ENCODE measurements at regions not wholly inside any gene's neighbourhood (a gene's known extent, or its start where the extent isn't known, plus 50 kb on each side); places are given as distances from the start of the nearest gene placed in this dataset.

GRCh38 chr21:20507783-20508182 is 490.4 kb upstream of the NCAM2 start:
- no peak overlapping the region for H3K4me3 ChIP-seq
- WGBS, 2 experiments (ENCODE audit: low coverage in 1 of 2, low lambda C conversion rate in 2 of 2, missing lambda C conversion rate in 2 of 2) = 62% methylated on average over 5 of the region's 5 CpGs
- no peaks in the 10 kb centered on the region for H3K27me3 ChIP-seq (replicated peaks; ENCODE audit: insufficient read depth)
- no peaks in the 10 kb centered on the region for H3K9me3 ChIP-seq (ENCODE audit: low read depth)
- no peak overlapping the region for H3K27ac ChIP-seq
- H3K4me1 ChIP-seq (ENCODE audit: insufficient read depth) = no peaks in the 10 kb centered on the region
- no peak overlapping the region for H3K4me2 ChIP-seq (ENCODE audit: unreplicated experiment)
- no peak for DNase-seq
- in situ Hi-C loops (cut with MboI) = no loop called here
- H3K9me2 ChIP-seq (ENCODE audit: insufficient read depth) = no peaks in the 10 kb centered on the region
- H3K36me3 ChIP-seq (ENCODE audit: low read depth) = no peaks in the 10 kb centered on the region
- H3F3A ChIP-seq (ENCODE audit: insufficient read depth) = no peaks in the 10 kb centered on the region
- no peak overlapping the region for H3K9ac ChIP-seq
- no peak for TF ChIP-seq EZH2phosphoT487 (IDR thresholded peaks at IDR 0.05; ENCODE audit: insufficient read depth, low read depth)
- no peak for TF ChIP-seq EZH2 (IDR thresholded peaks at IDR 0.05; ENCODE audit: insufficient read depth, poor library complexity, severe bottlenecking)
- H2AFZ ChIP-seq = no peak overlapping the region
- H4K20me1 ChIP-seq (ENCODE audit: insufficient read depth) = no peaks in the 10 kb centered on the region
- H3K79me2 ChIP-seq (ENCODE audit: insufficient read depth) = no peaks in the 10 kb centered on the region

- Histone ChIP-seq H3K4me3 (no peak overlapping the region), H3K9ac (no peak overlapping the region), H4K20me1 (ENCODE audit: insufficient read depth) (no peaks in the 10 kb centered on the region), H3K9me2 (ENCODE audit: insufficient read depth) (no peaks in the 10 kb centered on the region), H3K4me2 (ENCODE audit: unreplicated experiment) (no peak overlapping the region), H3K79me2 (ENCODE audit: insufficient read depth) (no peaks in the 10 kb centered on the region), H3K36me3 (ENCODE audit: low read depth) (no peaks in the 10 kb centered on the region), H3K4me1 (ENCODE audit: insufficient read depth) (no peaks in the 10 kb centered on the region), H2AFZ (no peak overlapping the region), H3K9me3 (ENCODE audit: low read depth) (no peaks in the 10 kb centered on the region), H3K27ac (no peak overlapping the region), H3K27me3 (replicated peaks; ENCODE audit: insufficient read depth) (no peaks in the 10 kb centered on the region), H3F3A (ENCODE audit: insufficient read depth) (no peaks in the 10 kb centered on the region)
- in situ Hi-C loops (cut with MboI) = no loop called here
- TF ChIP-seq EZH2phosphoT487 (IDR thresholded peaks at IDR 0.05; ENCODE audit: insufficient read depth, low read depth) (no peak), EZH2 (IDR thresholded peaks at IDR 0.05; ENCODE audit: insufficient read depth, poor library complexity, severe bottlenecking) (no peak)
- 4 to 7% methylated on average over 4 of the region's 4 CpGs for WGBS, 2 experiments (ENCODE audit: low coverage in 1 of 2, low lambda C conversion rate in 2 of 2, missing lambda C conversion rate in 2 of 2)
- no peak for DNase-seq
Measured at GRCh38 chr21:20511216-20511880, 486.9 kb upstream of the NCAM2 start.

GRCh38 chr21:20515446-20515845 is 482.8 kb upstream of the NCAM2 start:
- WGBS, 2 experiments (ENCODE audit: low coverage in 1 of 2, low lambda C conversion rate in 2 of 2, missing lambda C conversion rate in 2 of 2) = 11 to 12% methylated on average over 3 of the region's 3 CpGs

GRCh38 chr21:20519076-20519475 is 479.1 kb upstream of the NCAM2 start:
- H3K4me2 ChIP-seq (ENCODE audit: unreplicated experiment) = no peak overlapping the region
- no peak for DNase-seq
- H3K27ac ChIP-seq = no peak overlapping the region
- H3F3A ChIP-seq (ENCODE audit: insufficient read depth) = no peaks in the 10 kb centered on the region
- H3K79me2 ChIP-seq (ENCODE audit: insufficient read depth) = no peaks in the 10 kb centered on the region
- no peak overlapping the region for H3K9ac ChIP-seq
- TF ChIP-seq EZH2 (IDR thresholded peaks at IDR 0.05; ENCODE audit: insufficient read depth, poor library complexity, severe bottlenecking) = no peak
- no peak for TF ChIP-seq EZH2phosphoT487 (IDR thresholded peaks at IDR 0.05; ENCODE audit: insufficient read depth, low read depth)
- WGBS, 2 experiments (ENCODE audit: low coverage in 1 of 2, low lambda C conversion rate in 2 of 2, missing lambda C conversion rate in 2 of 2) = 9 to 12% methylated on average over 3 of the region's 3 CpGs
- in situ Hi-C loops (cut with MboI) = no loop called here
- no peak overlapping the region for H2AFZ ChIP-seq
- no peaks in the 10 kb centered on the region for H4K20me1 ChIP-seq (ENCODE audit: insufficient read depth)
- H3K36me3 ChIP-seq (ENCODE audit: low read depth) = no peaks in the 10 kb centered on the region
- no peaks in the 10 kb centered on the region for H3K4me1 ChIP-seq (ENCODE audit: insufficient read depth)
- H3K9me2 ChIP-seq (ENCODE audit: insufficient read depth) = no peaks in the 10 kb centered on the region
- H3K4me3 ChIP-seq = no peak overlapping the region
- H3K27me3 ChIP-seq (replicated peaks; ENCODE audit: insufficient read depth) = no peaks in the 10 kb centered on the region
- H3K9me3 ChIP-seq (ENCODE audit: low read depth) = no peaks in the 10 kb centered on the region

More at GRCh38 chr21:20515446-20515845, 482.8 kb upstream of the NCAM2 start:
- no peaks in the 10 kb centered on the region for H3K9me2 ChIP-seq (ENCODE audit: insufficient read depth)
- no peaks in the 10 kb centered on the region for H3K79me2 ChIP-seq (ENCODE audit: insufficient read depth)
- H3F3A ChIP-seq (ENCODE audit: insufficient read depth) = no peaks in the 10 kb centered on the region
- no peaks in the 10 kb centered on the region for H3K36me3 ChIP-seq (ENCODE audit: low read depth)
- no peak for TF ChIP-seq EZH2 (IDR thresholded peaks at IDR 0.05; ENCODE audit: insufficient read depth, poor library complexity, severe bottlenecking)
- TF ChIP-seq EZH2phosphoT487 (IDR thresholded peaks at IDR 0.05; ENCODE audit: insufficient read depth, low read depth) = no peak
- H3K27me3 ChIP-seq (replicated peaks; ENCODE audit: insufficient read depth) = no peaks in the 10 kb centered on the region
- H4K20me1 ChIP-seq (ENCODE audit: insufficient read depth) = no peaks in the 10 kb centered on the region
- no peaks in the 10 kb centered on the region for H3K4me1 ChIP-seq (ENCODE audit: insufficient read depth)
- no peak overlapping the region for H3K4me2 ChIP-seq (ENCODE audit: unreplicated experiment)
- H3K9ac ChIP-seq = no peak overlapping the region
- in situ Hi-C loops (cut with MboI) = no loop called here
- H3K9me3 ChIP-seq (ENCODE audit: low read depth) = no peaks in the 10 kb centered on the region
- no peak overlapping the region for H3K27ac ChIP-seq
- no peak overlapping the region for H3K4me3 ChIP-seq
- no peak for DNase-seq
- no peak overlapping the region for H2AFZ ChIP-seq
